ENCODE measurements at regions not wholly inside any gene's neighbourhood (a gene's known extent, or its start where the extent isn't known, plus 50 kb on each side); places are given as distances from the start of the nearest gene placed in this dataset.
"Not testable (repeated sequence)": the region's sequence is repeated elsewhere in the genome, so short reads cannot be mapped to it uniquely, and the experiment has no call there.

DNA sequence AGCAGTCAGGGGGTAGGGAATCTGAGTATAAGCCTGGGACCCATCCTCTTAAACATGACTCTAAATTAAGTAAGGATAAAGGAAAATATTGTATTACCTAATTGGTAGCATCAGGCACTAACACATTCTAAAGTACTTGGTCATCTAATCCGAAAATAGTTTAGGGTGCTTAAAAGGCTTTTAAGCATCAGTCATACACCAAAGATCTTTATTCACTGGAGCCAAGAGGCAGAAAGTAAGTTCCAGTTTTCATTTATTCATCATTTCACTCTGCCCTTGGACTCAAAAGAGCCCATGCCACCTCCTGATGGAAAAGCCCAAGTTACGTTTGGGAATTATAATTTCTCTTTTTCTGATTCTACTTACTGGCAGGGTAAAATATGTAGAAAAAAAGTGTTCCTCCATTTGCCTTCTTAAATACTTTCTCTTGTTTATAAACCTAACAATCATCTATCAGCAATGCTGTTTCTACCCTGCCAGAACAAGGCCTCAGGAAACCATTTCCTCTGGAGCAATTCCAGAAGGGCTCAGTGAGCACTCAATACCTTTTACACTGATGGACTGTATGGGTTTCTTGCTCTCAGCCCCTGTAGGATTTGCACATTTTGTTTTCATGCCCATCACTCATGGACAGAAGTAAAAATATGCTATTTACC, 120.1 kb upstream of the SLC5A12 start:
- no peak for DNase-seq

DNA sequence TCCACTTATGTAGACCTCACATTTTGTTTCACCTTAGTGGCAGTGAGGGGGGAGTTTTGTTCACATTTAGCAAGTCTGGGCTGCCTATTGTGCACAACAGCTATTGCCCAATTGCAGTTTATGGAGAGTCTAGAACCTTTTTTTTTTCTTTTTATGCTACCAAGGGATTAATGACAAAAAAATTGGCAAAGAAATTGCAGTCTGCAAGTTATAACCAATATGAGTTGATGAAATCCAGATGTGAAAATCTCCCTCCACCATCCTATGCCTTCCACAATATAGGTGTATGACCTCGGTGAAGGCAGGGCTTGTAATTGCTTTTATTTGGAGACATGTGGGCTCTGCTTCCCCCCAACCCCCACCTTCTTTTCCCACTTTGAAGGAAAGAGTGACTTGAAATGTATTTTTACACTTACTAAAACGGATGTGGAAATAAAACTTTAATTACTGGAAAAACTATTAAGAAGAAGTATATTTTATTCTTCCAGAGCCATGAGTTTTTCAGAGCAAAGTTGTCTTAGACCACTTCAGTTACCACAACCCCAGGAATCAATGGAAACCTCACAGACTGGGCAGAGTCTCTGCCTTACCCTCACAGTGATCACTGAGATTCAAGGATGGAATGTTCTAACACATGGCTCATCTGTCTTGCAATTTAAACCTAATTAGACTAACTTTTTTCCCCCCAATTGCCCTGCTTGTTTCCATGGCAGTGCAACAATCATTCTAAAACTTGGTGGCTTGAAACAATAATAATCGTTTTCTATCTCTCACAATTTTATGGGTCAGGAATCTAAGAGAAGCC, 120.8 kb upstream of the SLC5A12 start:
- DNase-seq, result no peak

DNA sequence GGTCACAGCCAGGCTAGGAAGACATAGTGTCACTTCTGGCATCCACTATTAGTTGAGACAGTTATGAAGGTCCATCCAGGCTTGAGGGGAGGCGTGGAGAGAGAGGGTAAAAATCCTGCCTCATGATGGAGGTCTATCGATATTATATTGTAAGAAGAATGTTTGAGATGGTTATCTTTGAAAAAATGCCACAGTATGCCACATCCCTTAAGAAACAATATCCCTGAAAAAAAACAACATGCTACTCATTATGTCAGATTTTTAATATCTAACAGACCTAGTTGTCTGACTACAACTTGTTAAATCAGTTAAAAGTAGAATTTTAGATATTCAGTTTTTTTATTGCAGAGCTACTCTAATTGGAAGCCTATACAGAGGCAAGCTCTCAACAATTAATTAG, 121.7 kb upstream of the SLC5A12 start:
- no peak for DNase-seq

DNA sequence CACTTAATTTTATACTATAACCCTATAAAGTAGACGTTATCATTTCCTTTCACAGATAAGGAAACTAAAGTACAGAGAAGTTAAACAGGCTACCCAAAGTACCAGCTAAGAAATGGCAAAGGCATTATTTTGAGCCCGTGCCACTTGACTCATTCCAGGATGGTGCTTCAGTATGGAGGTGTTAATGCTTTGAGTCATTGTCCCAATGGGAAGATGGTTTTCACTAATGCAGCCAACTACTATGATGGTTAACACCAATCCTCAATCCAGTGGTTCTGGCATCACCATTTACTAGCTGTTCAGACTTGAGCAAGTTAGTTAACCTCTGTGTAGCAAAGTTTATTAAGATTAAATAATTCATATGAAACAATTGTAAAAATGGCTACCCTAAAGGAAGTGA, 123.1 kb upstream of the SLC5A12 start:
- no peak for DNase-seq

DNA sequence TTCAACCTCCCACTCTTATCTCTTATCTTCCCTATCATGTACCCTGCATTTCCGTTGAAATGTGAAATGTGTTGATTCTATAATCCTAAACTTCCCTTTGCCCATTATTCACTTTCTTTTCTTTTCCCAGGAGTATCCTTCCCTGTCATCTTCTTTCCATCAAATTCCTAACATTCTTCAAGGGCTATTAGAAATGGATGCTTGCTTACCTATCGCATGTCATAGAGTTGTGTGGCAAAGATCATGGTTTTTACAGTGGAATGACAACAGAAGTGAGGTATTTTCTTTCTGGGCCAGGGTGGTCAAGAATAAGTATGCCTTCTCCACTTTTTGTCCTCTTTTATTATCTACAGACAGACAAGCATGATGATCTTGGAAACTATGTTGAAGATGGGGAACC, 124.4 kb upstream of the SLC5A12 start:
- DNase-seq, result no peak

DNA sequence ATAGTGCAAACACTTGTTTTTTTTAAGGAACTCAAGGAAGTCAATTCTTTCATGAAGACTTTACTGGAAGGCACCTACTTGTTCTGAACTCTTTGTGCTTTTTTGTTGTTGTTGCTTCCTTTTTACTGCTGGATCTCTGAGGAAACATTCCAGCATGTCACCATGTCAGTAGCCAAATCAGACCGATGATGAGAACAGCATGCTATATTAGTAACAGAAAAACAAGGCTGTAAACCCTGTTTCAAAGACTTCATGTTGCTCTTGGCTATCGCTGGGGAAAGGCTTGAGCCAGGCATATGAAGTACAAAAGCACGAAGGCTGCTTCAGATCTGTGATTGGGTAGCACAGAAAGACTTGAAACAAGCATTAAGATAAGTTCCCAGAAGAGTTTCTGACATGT, 125.6 kb upstream of the SLC5A12 start:
- DNase-seq, result no peak

DNA sequence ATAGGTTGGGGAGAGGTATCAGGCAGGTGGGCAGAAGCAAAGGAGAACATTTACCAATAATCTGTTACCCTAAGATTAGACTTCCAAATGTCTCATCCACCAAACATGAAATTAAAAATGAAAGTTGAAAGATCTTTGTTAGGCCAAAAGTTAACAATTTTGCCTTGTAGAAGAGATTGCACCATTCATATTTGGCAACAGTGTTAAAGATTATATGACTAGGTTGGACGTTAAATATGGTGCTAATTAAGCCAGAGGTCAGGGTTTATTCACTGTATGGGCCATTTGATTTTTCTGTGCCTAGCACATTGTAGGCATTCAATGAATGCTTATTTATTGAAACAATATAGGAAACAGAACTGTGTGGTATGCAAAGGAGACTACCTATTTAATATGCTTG, 126.1 kb upstream of the SLC5A12 start:
- no peak for DNase-seq

DNA sequence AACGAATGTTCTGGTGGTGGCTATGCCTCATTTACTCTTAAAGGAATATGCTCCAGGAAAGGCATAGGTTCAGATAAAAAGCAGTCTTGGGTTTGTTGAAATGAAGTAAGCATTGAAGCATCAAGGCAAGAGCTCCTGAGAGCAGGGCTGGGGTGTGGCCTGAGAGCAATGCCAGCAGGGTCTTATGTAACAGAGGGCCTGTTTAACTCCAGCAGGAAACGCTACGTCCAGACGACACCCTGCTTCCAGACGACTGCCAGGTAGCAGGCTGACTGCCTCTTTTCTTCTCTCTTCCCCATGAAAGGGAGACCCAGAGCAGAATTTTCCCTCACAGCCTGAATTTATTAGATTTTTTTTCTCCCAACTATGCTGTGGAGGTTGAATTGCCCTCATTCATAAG, 127.2 kb upstream of the SLC5A12 start:
- no peak for DNase-seq

DNA sequence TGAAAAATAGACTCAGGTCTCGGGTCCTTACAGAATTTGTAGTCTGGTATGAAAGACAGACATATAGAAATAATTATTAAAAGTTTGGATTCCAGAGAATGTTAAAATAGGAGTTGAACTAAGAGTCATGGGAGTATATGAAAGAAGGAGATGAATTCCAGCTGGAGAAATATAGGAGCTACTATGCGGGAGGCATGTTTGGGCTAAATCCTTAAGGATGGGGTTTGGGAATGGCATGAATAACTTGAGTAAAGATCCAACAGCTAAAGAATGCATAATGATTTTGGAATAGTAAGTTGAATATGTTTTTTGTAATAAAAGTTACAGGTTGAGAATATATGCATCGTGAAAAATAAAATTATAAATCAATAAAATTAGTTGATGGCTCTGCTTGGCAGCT, 129.4 kb upstream of the SLC5A12 start:
- DNase-seq, result no peak

DNA sequence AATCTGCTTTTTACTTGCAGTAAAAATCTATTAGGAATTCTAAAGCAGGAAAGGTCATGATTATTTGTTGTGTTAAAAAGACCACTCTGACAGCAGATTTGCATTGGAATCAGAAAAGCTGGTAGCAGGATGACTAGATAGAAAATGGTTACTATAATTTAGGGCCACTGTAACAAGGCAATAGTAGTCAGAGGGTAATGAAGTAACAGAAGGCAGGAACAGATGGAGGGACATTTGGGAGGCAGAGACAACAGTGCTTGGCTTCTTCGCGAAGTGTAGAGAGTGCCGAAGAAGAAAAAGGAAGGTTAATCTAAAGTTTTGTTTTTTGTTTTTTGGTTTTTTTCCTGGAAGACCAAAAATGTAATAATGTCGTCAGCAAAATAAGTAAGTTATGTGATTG, 129.8 kb upstream of the SLC5A12 start:
- DNase-seq, result no peak

DNA sequence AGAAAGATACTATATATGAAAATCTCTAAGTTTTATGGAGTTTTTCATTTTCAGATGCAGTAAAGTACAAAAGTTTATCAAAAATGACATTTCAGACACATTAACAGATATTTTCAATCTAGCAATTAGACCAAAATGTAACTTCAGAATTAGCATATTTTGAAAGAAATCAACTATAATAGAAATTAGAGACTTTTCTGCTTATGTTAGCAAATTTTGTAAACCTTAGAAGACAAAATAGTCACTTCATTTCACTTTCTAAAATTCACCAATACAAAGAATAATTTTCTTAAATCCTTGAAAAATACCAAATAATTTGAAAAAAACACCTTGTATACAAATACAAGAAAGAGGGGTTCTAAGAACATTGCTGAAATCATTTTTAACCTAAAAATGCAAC, 135.8 kb upstream of the FIBIN start:
- DNase-seq, result no peak

DNA sequence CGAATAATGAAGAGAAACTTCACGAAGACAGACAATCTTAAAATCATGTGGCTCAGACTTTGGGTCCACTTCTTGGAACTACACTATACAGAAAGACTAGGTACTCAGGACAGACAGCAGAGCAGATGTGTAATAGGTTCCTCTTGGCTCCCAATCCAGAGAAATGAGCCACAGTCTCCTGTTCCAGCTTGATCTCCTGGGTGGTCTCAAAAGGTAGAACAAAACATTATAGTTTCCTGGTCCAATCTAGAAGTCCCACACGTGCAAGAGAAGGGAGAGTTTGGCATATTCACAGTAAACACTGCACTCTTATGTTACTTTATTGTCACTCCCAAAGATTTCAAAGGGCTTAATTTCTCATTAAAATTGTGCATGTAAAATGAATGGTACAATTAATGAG, 134.5 kb upstream of the FIBIN start:
- no peak for DNase-seq

DNA sequence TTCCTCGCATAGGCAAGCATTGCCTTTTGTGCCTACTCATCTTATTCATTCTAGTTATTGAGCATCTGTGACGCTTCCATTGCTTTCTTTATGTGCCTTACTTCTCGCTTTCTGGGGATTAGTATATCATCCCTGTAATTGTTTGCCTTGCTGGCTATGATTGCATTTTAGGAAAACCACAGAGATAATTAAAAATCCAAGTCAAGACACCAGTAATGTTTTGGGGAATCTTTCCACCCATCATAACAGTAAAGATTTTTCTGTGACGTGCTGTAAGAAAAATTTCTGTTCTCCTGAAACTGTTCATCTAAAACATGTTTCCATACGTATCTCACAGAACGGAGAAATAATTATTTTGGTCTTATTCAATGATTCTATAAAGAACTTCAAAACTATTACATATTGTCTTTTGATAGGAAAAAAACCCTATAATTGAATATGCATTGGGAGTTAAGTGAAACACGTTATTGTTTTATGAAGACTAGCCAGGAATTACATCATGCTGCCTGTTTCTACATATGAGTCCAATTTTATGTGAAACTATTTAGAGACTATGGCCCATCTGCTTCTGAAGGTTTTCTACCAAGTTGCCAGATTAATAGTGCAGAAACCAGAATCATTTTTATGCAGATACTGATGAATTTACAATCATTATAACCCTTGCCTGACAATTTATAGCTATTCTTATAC, 133.7 kb upstream of the FIBIN start:
- DNase-seq, result no peak

DNA sequence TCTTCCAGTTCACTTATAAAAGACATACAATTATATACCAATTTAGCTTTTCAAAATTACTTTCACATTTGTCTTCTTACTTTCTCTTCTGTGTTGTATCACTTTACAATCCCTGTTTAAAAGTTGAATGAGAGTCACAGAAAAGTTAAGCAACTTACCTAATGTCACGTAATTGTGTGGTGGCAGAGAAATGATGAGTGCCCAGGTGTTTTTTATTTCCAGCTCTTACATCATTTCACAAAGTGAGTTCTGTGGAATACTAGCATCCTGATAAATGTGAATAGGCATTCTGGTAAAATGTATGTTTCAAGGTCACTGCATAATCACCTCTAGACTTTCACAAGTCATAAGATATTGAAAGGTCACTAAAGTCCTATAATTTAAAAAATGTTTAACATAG, 133.0 kb upstream of the FIBIN start:
- DNase-seq, result no peak

DNA sequence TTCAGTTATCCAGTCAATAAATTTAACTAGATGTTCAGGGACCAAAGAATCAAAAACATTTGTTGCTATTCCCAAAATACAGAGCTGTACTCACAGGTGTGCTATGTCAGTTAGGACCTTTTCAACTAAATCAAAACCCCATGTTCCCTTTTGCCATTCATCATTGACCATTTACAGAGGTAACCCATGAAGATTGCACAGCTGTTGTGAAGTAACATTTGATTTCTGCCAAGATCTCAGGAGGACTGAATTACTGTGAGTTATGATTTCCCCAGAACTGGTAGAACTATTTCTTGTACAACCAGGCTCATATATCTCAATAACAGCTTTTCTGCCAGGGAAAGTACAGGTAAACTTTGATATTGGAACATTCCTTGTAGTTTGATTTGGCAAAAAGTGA, 131.1 kb upstream of the FIBIN start:
- no peak for DNase-seq

DNA sequence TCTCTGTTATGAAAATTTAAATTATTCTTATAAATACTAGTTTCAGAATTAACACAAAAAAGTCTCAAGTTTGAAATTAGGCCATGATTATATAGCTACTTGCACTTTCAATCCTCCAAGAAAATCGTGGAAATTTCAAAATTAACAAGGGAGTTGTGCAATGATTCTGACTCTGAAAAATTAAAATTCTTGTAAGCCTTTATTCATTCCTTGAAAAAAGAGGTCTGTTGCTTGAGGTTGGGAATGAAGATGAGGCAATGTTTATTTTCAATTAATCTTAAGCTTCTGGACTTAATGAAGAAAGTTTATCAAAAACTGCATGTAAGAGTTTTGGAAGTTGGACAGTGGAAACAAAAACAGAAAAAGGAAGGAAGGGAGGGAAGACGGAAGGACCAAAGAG, 128.2 kb upstream of the FIBIN start:
- DNase-seq, result no peak

DNA sequence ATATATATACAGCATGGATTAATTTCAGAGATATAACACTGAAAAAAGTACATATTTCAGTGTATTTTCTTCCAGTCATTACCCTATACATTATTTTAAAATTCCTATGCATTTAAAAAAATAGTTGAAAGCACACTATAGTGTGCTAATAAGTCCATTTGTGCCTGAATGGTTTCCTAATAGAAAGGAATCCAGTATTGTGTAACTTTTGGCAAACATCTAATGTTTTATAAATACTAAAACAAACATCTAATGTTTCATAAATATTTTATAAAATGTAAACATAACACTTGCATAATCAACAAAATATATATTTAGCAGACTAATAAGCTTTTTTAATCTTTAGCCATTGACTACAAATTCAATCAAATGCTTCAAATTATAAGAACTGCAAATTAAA, 126.6 kb upstream of the FIBIN start:
- DNase-seq, result no peak

DNA sequence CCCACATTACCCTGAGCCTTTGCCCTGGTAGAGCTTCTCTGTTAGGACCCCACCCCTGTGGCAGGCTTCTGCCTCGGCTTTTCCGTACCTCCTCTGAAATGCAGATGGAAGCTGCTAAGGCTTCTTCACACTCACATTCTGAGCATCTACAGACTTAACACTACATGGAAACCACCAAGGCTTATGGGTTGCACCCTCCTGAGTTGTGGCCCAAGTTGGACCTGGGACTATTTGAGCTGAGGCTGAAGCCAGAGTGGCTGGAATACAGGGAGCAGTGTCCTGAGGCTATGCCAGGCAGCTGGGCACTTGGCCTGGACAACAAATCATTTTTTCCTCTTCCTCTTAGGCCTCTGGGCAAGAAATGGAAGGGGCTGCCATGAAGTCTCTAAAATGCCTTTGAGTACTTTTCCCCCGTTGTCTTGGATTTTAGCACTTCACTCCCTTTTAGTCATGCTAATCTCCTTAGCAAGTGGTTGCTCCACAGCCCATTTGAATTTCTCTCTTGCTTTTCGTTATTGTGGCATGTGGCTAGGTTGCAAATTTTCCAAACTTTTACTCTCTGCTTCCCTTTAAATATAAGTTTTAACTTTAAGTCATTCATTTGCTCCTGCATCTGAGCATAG, 114.8 kb upstream of the FIBIN start:
- DNase-seq, result no peak

DNA sequence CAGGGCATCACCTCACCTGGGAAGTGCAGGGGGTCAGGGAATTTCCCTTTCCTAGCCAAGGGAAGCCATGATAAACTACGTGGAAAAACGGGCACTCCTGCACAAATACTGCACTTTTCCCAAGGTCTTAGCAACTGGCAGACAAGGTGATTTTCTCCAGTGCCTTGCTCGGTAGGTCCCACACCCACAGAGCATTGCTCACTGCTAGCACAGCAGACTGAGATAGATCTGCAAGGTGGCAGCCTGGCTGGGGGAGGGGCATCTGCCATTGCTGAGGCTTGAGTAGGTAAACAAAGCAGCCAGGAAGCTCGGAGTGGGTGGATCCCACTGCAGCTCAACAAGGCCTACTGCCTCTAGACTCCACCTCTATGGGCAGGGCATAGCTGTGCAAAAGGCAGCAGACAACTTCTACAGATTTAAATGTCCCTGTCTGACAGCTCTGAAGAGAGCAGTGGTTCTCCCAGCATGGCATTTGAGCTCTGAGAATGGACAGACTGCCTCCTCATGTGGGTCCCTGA, 111.5 kb upstream of the FIBIN start:
- DNase-seq, result not testable (repeated sequence)

DNA sequence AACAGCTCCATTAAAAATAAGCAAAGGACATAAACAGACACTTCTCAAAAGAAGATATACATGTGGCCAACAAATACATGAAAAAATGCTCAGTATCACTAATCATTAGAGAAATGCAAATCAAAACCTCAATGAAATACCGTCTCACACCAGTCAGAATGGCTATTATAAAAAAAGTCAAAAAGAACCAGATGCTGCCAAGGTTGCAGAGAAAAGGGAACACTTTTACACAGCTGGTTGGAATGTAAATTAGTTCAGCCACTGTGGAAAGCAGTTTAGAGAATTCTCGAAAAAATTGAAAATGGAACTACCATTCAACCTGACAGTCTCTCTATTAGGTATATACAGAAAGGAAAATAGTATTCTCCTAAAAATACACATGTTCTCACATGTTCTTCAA, 102.4 kb upstream of the FIBIN start:
- no peak for DNase-seq

DNA sequence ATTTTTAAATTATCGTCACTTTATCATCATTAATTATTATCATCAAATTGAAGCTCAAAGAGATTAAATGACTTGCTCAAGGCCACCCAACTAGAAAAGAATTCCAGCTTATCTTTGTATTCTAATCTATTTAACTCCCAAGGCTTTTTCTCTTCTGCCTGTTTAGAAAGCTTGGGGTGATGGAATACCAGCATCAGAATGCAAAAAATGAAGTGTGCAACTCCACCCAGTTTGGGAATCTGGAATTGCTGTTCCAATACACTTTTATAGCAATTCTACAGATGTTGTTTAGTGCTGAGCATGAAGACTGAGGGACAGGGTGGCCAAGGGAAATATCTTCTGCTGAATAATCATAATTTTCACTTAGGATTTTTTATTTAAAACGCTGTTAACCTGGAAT, 97.2 kb upstream of the FIBIN start:
- DNase-seq, result no peak

DNA sequence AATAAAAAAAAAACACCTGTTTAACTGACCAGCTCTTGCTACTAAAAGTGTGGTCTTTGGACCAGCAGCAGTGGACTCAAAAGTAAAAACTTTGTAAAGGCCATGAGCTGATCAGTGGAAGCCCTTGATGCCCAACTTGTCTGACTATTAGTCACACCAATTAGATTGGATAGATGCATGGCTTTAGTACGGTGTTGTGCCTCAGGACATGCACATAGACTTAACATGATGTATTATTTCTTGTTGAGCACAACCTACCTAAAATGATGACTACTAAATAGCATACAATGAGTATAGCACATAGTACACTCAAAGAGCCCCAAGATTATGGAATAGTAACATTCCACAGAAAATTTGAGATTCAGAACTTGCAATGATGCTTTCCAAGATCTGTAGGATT, 95.1 kb upstream of the FIBIN start:
- DNase-seq, result no peak

DNA sequence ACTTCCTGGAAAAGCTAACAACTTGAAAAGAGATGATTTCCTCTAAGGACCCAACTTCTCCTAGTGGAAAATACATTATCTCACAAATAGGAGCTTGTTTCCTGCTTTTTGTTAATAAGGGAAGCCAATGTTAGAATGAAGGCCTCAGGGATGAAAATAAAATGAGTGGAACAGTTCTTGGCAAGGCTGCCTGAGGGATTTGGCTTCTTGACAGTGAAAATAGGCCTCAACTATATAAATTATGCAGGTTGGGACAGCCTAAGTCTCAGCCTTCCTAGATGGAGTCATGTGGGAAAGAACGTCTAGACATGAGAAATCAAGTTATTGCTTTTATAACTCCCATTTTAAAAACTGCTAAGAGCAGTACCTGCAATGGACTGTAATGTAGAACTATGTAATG, 92.8 kb upstream of the FIBIN start:
- peak; percentile 3 for DNase-seq

DNA sequence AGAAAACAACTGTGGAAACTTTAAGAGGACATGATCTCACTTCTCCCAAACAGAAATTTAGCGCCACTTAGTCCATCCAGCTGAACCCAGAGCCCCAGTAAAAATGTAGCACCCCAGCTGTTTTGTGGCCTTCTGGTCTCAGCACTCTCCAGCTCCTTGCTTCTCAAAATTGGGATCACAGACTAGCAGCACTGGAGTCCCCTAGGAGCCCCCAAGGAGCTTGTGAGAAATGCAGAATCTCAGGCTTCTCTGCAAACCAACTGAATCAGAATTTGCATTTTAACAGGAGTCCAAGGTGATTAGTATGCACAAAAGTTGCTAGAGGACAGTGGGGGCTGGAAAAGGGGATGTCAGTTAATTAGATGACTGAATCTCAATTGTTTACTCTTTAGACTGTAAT, 89.8 kb upstream of the FIBIN start:
- no peak for DNase-seq

Measured in retina (tissue), 1 donor.